AG04450 (cell line): ENCODE measurements at regions not wholly inside any gene's neighbourhood (a gene's known extent, or its start where the extent isn't known, plus 50 kb on each side); places are given as distances from the start of the nearest gene placed in this dataset.

Source experiments
- CTCF ChIA-PET: fragments of 300-600, 350-600 bp; formaldehyde crosslinking; extraction: SDS; loops from one replicate; lab custom pipeline; 2022; ENCODE audit warnings: antibody characterized with exemption, inconsistent platforms; lab: Charles Lee
- POLR2A ChIA-PET: fragments of 350-600 bp; formaldehyde crosslinking; extraction: SDS; loops from one replicate; lab custom pipeline; 2021; ENCODE audit warnings: antibody characterized with exemption, inconsistent platforms; lab: Yijun Ruan, JAX
- DNase-seq: peaks from one replicate; pipeline ENCODE4 v3.0.0-alpha.2; 2011; ENCODE audit warnings: low read depth, low spot score
- H3K27ac ChIP-seq: one replicate; pipeline ENCODE4 v1.5.1; 2012; ENCODE audit warnings: low read depth, low read length, control low read depth
- H3K27me3 ChIP-seq: one replicate; pipeline ENCODE4 v1.6.0; 2012; ENCODE audit warnings: low read length; ENCODE audit not compliant: control insufficient read depth, insufficient read depth
- H3K4me3 ChIP-seq: 2 replicates; pipeline ENCODE4 v1.5.1; 2011; ENCODE audit warnings: mild to moderate bottlenecking, low read depth, low read length, control low read depth
- H3K9me3 ChIP-seq: 2 replicates; pipeline ENCODE4 v1.5.1; 2012; ENCODE audit warnings: low read length; ENCODE audit not compliant: control insufficient read depth, insufficient read depth
- TF ChIP-seq, protein P1 (sequence below): IDR thresholded peaks from 2 replicates; pipeline ENCODE4 v1.5.1; 2011; ENCODE audit warnings: low read depth, low read length, control low read depth, inconsistent platforms

DNA sequence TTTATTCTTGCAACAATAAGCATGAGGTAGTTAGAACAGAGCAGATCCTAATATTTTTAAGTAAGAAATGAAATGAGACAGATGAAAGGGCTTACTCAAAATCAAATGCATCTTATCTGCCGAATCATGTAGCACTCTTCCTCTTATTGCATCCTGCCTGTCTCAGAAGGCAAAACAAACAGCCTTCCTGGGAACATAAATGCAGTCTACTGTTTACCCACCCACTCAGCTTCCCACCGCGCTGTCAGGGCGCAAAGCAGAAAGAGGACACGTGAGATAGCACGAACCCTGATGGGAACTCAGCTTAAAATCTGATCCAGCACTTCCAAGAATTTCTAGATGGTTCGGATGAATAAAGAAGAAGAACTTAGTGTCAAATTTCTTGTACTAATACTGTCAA, 114.4 kb upstream of the CDK1 start:
- ChIA-PET CTCF (interaction anchor here (3.6 kb wide), 1 partner anchor 17 kb away, joined by 16 read pairs; no protein-coding TSS in a partner anchor), POLR2A (no interaction called here)

DNA sequence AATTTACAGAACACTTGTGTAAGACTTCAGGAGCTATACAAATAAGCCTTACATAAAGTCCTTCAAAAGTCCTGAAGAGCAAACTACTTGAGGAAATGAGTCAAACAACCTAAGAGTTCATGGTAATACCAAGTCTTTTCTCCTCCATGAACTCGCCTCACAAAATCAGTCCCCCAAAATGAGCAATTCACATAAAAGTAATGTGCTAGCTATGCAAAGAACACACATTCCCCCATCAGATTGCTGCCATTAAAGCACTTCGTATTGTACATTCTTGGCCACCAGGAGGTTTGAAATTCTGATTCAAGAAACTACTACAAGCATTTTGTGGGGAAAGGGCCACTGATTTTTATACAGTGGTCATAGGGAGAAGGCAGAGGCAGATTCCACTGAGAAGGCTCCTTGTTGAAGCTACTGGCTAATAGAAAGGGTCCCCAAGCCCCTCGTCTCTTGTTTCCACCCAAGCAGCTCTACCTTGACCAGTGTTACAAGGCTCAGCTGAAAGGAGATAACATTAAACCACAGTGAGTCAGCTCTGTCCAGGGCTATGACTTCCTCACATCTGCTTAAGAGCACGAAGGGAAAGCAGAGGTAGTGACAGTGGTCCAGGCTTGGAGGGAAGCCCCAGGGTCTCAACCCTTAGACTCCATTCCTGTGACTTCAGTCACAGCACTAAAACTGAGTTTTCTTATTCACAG, 115.2 kb upstream of the CDK1 start:
- ChIA-PET POLR2A (no interaction called here), CTCF (interaction anchor here (1.6 to 3.6 kb wide), 2 partner anchors 17 to 217 kb away, joined by 3 to 16 read pairs; no protein-coding TSS in a partner anchor)
- DNase-seq = no peak
- Histone ChIP-seq H3K4me3 (no peak overlapping the region), H3K27ac (no peak overlapping the region), H3K9me3 (no peaks in the 10 kb centered on the region), H3K27me3 (no peaks in the 10 kb centered on the region)
- TF ChIP-seq, protein P1, sequence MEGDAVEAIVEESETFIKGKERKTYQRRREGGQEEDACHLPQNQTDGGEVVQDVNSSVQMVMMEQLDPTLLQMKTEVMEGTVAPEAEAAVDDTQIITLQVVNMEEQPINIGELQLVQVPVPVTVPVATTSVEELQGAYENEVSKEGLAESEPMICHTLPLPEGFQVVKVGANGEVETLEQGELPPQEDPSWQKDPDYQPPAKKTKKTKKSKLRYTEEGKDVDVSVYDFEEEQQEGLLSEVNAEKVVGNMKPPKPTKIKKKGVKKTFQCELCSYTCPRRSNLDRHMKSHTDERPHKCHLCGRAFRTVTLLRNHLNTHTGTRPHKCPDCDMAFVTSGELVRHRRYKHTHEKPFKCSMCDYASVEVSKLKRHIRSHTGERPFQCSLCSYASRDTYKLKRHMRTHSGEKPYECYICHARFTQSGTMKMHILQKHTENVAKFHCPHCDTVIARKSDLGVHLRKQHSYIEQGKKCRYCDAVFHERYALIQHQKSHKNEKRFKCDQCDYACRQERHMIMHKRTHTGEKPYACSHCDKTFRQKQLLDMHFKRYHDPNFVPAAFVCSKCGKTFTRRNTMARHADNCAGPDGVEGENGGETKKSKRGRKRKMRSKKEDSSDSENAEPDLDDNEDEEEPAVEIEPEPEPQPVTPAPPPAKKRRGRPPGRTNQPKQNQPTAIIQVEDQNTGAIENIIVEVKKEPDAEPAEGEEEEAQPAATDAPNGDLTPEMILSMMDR = no peak

More for the DNA sequence above, 114.4 kb upstream of the CDK1 start:
- no peak for DNase-seq
- H3K4me3 ChIP-seq = no peak overlapping the region
- H3K27me3 ChIP-seq = no peaks in the 10 kb centered on the region
- H3K27ac ChIP-seq = no peak overlapping the region
- no peaks in the 10 kb centered on the region for H3K9me3 ChIP-seq
- TF ChIP-seq, protein P1 = no peak

DNA sequence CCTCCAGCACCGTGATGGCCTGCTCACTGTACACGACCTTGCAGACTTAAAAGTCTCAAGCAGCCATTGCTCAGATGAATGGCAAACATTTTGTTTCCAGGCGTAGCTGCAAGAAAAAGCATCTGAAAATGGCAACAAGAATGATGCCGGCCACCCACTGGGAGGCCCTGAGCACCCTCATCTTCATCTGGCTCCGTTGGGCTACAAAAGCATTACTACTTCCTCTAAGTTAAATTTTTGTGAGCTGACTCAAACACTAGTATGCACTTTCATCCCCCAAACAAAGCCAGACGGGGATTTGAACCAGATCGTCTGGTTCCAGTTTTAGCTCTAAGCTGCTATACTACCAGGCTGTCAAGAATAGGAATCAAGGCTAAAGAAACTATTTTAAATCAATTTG, 116.6 kb upstream of the CDK1 start:
- H3K27me3 ChIP-seq = no peaks in the 10 kb centered on the region
- H3K27ac ChIP-seq = peak overlapping the region; percentile 32
- POLR2A ChIA-PET = interaction anchor here (0.7 kb wide), 1 partner anchor 221 kb away, joined by 3 read pairs; no protein-coding TSS in a partner anchor
- CTCF ChIA-PET = interaction anchor here (1.5 to 3.6 kb wide), 3 partner anchors 15 to 216 kb away, joined by 3 to 16 read pairs (median 5); no protein-coding TSS in a partner anchor
- TF ChIP-seq, protein P1 = no peak
- no peak for DNase-seq
- no peaks in the 10 kb centered on the region for H3K9me3 ChIP-seq
- H3K4me3 ChIP-seq = no peak overlapping the region

DNA sequence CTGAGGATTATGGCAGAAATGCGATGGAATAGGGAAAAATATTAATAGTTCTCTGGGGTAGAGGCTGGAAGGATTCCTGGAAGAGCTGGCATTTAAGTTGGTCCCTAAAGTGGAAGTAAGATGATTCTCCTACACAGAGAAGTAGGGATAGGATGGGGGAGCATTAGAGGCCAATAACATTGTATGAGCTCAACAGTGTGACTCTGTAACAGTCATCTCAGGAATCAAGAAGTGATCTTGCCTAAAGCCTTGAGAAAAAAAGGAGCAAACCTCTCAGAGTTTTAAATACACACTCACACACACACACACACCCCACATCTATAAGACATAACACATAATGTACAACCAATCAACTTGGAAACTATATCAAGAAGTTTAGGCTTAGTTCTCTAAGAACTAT, 117.7 kb upstream of the CDK1 start:
- H3K27me3 ChIP-seq = no peaks in the 10 kb centered on the region
- H3K27ac ChIP-seq = no peak overlapping the region
- H3K9me3 ChIP-seq = no peaks in the 10 kb centered on the region
- POLR2A ChIA-PET = no interaction called here
- H3K4me3 ChIP-seq = no peak overlapping the region
- CTCF ChIA-PET = interaction anchor here (2.1 kb wide), 1 partner anchor 14 kb away, joined by 9 read pairs; no protein-coding TSS in a partner anchor
- no peak for DNase-seq
- TF ChIP-seq, protein P1 = no peak

DNA sequence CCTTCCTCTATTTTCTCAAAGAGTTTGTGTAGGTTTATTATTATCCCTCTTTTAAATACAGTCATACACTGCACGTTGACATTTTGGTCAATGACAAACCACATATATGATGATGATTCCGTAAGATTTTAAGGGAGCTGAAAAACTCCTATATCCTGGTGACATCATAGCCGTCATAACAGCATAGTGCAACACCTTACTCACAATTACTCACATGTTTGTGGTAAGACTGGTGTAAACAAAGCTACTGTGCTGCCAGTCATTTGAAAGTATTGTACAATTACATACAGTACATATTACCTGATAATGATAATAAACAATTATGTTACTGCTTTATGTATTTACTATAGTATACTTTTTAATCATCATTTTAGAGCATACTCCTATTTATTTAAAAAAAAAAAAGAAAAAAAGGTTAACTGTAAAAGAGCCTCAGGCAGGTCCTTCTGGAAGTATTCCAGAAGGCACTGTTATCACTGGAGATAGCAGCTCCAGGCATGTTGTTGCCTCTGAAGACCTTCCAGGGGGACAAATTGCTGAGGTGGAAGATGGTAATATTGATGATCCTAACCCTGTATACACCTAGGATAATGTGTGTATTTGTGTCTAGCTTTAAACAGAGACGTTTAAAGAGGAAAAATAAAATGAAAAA, 123.3 kb upstream of the CDK1 start:
- CTCF ChIA-PET = interaction anchor here (1.0 to 13.9 kb wide), 4 partner anchors 10 to 454 kb away, joined by 3 to 307 read pairs (median 3); no protein-coding TSS in a partner anchor
- no peak overlapping the region for H3K4me3 ChIP-seq
- DNase-seq = no peak
- no peaks in the 10 kb centered on the region for H3K9me3 ChIP-seq
- no peaks in the 10 kb centered on the region for H3K27me3 ChIP-seq
- TF ChIP-seq, protein P1 = no peak
- H3K27ac ChIP-seq = no peak overlapping the region
- POLR2A ChIA-PET = no interaction called here
